Psoas muscle (tissue), 7 donors: ENCODE measurements at regions not wholly inside any gene's neighbourhood (a gene's known extent, or its start where the extent isn't known, plus 50 kb on each side); places are given as distances from the start of the nearest gene placed in this dataset.

Source experiments
- ATAC-seq, 4 donors: fragments of 200-7000 bp; cut with Tn5 transposase; one replicate each; pipeline ENCODE4 v1.9.1; 2020; ENCODE audit warnings: moderate library complexity in 3 of 4, mild to moderate bottlenecking in 2 of 4
- DNase-seq, 2 donors: peaks; one replicate each; pipeline ENCODE4 v3.0.0-alpha.2; 2020
- H3K27ac ChIP-seq: fragments of 200-600 bp; one replicate; pipeline ENCODE4 v1.8.0; 2022
- H3K27me3 ChIP-seq, 3 donors: fragments of 200-600 bp in 1 of 3; one replicate each; pipeline versions ENCODE4 v1.6.1 to v1.8.0; 2013 to 2022; ENCODE audit warnings: low read length in 2 of 3, mild to moderate bottlenecking in 2 of 3, moderate library complexity in 1 of 3; ENCODE audit not compliant: insufficient read depth in 3 of 3
- H3K36me3 ChIP-seq, 2 donors: fragments of 200-600 bp in 1 of 2; one replicate each; pipeline versions ENCODE4 v1.6.1 to v1.8.0; 2013 to 2022; ENCODE audit warnings: low read depth in 1 of 2, mild to moderate bottlenecking in 1 of 2, moderate library complexity in 1 of 2; ENCODE audit not compliant: insufficient read depth in 1 of 2
- H3K4me1 ChIP-seq: fragments of 200-600 bp; one replicate; pipeline ENCODE4 v1.8.0; 2022
- H3K4me3 ChIP-seq: fragments of 200-600 bp; one replicate; pipeline ENCODE4 v1.8.0; 2022; ENCODE audit warnings: mild to moderate bottlenecking
- H3K9me3 ChIP-seq: fragments of 200-600 bp; one replicate; pipeline ENCODE4 v1.8.0; 2022
- CTCF ChIP-seq: fragments of 200-600 bp; IDR thresholded peaks from one replicate; pipeline ENCODE4 v1.8.0; 2022; ENCODE audit warnings: antibody characterized with exemption
- WGBS, 3 donors: extraction: QIAGEN DNeasy Blood & Tissue Kit; methylation state at CpG; one replicate each; pipeline versions ENCODE4 v1.1.6 to v1.1.7; 2013; 5-methylcytosine and 5-hydroxymethylcytosine counted together
- intact Hi-C, 2 donors: fragments of 100-400 bp; cut with DNase I; formaldehyde crosslinking; loops; one replicate each; pipeline versions ENCODE4 v1.11.0 to v1.14.2; 2022
- donor health status: healthy with polysubstance abuse.
- donor health status: DM: no; HTN: no; CAD: no; lungs with moderate emphysema.
- donor health status: Bipolar disorder and iron deficiency.
- donor health status: healthy.
- donor health status: DM: yes; HTN: yes; CAD: no.
- donor health status: DM: no; HTN: no; CAD: no.
- donor health status: DM: yes; HTN: yes; CAD: no.

DNA sequence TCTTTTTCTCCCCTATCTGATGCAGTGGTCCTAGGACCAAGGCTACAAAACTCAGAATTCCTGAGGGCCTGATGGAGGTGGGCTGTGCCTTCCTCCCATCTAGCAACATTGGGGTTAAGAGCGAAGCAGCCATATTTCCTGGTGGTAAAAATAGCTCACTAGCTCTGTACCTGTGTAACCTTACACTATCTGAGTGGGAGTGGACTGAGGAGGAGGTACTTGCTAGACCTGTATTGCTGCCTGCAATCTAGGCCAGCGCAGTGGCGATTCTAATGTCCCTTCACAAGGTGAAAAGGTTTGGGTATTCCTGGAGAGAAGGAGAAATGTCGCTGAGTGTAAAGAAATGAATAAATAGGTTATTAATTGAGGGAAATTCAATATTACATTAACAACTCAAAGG, 80.2 kb upstream of the LIFR start:
- Histone ChIP-seq H3K4me1 (no peaks in the 10 kb centered on the region), H3K9me3 (no peaks in the 10 kb centered on the region), H3K27ac (no peak overlapping the region), H3K27me3 (peaks cover 0 to 1% (median 0%) of the 10 kb centered on the region in 3 donors), H3K4me3 (no peak overlapping the region), H3K36me3 (no peaks in the 10 kb centered on the region)
- DNase-seq = no peak
- no peak for TF ChIP-seq CTCF
- no peak for ATAC-seq
- intact Hi-C loops = no loop called here
- 92 to 95% (median 95%) methylated on average over 4 of the region's 4 CpGs for WGBS, 3 donors

DNA sequence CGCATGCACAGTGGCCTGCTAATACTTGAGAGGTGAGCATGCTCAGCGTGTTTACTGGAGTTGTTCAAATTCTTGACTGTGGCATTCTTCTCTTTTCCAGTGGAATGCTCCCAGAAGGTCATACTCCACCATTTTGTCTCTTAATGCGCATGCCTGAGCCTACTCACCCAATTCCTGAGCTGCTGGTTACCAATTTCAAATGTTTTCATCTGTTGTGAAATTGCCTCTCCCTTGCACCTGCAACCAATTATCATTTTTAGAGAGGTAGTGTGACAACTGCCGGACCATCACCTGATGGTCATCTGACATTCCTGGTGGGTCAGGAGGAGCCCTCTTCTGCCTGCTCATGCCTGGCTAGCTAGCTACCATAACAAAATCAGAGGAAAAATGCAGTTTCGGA, 82.2 kb upstream of the LIFR start:
- Histone ChIP-seq H3K36me3 (no peaks in the 10 kb centered on the region), H3K9me3 (no peaks in the 10 kb centered on the region), H3K27me3 (peaks cover 0 to 1% (median 0%) of the 10 kb centered on the region in 3 donors), H3K27ac (no peak overlapping the region), H3K4me3 (no peak overlapping the region), H3K4me1 (no peaks in the 10 kb centered on the region)
- no peak for DNase-seq
- TF ChIP-seq CTCF = no peak
- intact Hi-C loops = no loop called here
- no peak for ATAC-seq
- WGBS, 3 donors = 94 to 98% (median 97%) methylated on average over 5 of the region's 5 CpGs

DNA sequence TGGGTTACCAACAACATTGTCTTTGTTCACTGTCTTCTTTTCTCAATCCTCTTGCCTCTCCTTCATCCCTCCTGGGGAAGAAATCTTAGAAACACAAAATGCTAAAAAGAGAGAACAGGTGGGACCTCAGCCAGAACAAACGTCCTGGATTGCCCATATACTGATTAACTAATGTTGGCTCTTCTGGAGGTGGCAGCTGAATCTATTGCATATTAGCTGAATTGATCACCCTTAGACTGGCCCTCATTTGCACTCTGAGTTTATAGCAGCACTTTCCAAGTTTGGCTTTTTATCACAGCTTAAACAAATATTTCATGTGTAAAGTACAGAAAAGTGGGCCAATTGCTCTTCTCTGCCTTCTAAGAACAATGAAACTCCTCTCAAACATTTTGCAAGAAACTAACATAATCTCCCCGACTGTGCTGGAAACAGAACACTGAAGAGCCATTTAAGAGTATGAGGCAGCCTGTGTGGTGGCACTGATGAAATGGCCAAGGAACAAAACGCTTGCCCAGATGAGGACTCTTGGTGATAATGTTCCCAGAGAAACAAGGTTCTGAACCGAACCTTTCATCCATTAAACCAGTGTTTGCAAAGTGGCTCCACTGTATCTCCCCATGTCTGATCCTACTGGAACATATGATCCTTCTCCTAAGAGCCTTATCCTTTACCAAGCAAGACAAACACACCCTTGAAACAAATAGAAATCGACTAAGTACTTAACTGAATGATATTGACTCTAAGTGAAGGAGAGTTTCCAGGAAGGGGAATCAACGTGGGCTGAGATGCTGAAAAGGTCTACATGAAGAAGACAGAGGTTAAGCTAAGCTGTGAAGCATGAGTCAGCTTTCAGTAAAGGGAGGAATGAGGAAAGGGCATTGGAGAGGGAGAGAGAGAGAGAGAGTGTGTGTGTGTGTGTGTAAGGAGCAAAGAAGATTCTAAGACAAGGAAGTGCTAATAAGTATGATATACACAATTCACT, 83.2 kb upstream of the LIFR start:
- no peaks in the 10 kb centered on the region for H3K4me1 ChIP-seq
- DNase-seq (no peak), ATAC-seq (no peak)
- intact Hi-C loops = no loop called here
- H3K4me3 ChIP-seq = no peak overlapping the region
- TF ChIP-seq CTCF = no peak
- no peak overlapping the region for H3K27ac ChIP-seq
- H3K36me3 ChIP-seq = no peaks in the 10 kb centered on the region
- no peaks in the 10 kb centered on the region for H3K9me3 ChIP-seq
- WGBS, 3 donors = 64 to 68% (median 67%) methylated on average over 6 of the region's 6 CpGs
- H3K27me3 ChIP-seq = peaks cover 0 to 1% (median 0%) of the 10 kb centered on the region in 3 donors

- intact Hi-C loops = no loop called here
- Histone ChIP-seq H3K9me3 (no peaks in the 10 kb centered on the region), H3K36me3 (no peaks in the 10 kb centered on the region), H3K4me3 (no peak overlapping the region), H3K27ac (no peak overlapping the region), H3K4me1 (no peaks in the 10 kb centered on the region), H3K27me3 (peaks cover 0 to 1% (median 0%) of the 10 kb centered on the region in 3 donors)
- WGBS, 3 donors = 56 to 65% (median 63%) methylated on average over 3 of the region's 3 CpGs
- ATAC-seq (no peak), DNase-seq (no peak)
- TF ChIP-seq CTCF = no peak
Measured at GRCh38 chr5:38641003-38641402, 84.6 kb upstream of the LIFR start.
